ENCODE measurements at regions not wholly inside any gene's neighbourhood (a gene's known extent, or its start where the extent isn't known, plus 50 kb on each side); places are given as distances from the start of the nearest gene placed in this dataset.

DNA sequence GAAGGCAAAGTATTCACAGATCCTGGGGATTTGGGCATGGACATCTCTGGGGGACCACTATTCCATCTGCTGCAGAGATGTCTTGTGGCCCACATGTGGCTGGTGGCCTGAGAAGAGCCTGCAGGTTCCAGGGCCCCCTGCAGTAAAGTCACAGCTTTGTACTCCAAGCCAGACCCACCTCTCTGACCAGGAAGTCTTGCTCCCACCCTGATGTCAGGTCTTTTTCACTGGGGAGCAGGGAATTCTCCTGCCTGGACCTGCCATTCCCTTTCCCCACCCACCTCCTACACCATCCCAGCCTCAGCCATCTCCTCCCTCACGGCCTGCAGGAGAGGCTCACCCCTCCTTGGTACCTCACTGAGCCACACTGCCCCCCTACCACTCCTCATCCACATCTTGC lies 211.8 kb downstream of the SMAD2 start:
- Histone ChIP-seq H3K79me2 (ENCODE audit: control insufficient read depth, low read length) (no peaks in the 10 kb centered on the region), H3K36me3 (ENCODE audit: control insufficient read depth, low read length) (no peaks in the 10 kb centered on the region), H3K9me3 (ENCODE audit: control insufficient read depth, insufficient read depth, low read length) (no peaks in the 10 kb centered on the region), H3K4me3 (ENCODE audit: low read length) (no peak overlapping the region), H3K27me3 (ENCODE audit: control insufficient read depth, low read length) (no peaks in the 10 kb centered on the region), H3K9me2 (replicated peaks; ENCODE audit: control insufficient read depth, low read length) (no peaks in the 10 kb centered on the region), H3K4me2 (ENCODE audit: low read length) (no peak overlapping the region), H3F3A (ENCODE audit: control insufficient read depth, insufficient read depth) (no peaks in the 10 kb centered on the region), H3K4me1 (ENCODE audit: control insufficient read depth, low read length) (no peaks in the 10 kb centered on the region), H4K20me1 (ENCODE audit: control insufficient read depth, insufficient read depth, low read depth, low read length) (no peaks in the 10 kb centered on the region), H3K27ac (ENCODE audit: low read depth, low read length) (no peak overlapping the region)
- TF ChIP-seq EZH2phosphoT487 (IDR thresholded peaks at IDR 0.05; ENCODE audit: borderline replicate concordance, low read length) = no peak
- TF ChIP-seq, protein P1, sequence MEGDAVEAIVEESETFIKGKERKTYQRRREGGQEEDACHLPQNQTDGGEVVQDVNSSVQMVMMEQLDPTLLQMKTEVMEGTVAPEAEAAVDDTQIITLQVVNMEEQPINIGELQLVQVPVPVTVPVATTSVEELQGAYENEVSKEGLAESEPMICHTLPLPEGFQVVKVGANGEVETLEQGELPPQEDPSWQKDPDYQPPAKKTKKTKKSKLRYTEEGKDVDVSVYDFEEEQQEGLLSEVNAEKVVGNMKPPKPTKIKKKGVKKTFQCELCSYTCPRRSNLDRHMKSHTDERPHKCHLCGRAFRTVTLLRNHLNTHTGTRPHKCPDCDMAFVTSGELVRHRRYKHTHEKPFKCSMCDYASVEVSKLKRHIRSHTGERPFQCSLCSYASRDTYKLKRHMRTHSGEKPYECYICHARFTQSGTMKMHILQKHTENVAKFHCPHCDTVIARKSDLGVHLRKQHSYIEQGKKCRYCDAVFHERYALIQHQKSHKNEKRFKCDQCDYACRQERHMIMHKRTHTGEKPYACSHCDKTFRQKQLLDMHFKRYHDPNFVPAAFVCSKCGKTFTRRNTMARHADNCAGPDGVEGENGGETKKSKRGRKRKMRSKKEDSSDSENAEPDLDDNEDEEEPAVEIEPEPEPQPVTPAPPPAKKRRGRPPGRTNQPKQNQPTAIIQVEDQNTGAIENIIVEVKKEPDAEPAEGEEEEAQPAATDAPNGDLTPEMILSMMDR (IDR thresholded peaks at IDR 0.05; ENCODE audit: low read depth, low read length, poor library complexity, severe bottlenecking) = no peak

DNA sequence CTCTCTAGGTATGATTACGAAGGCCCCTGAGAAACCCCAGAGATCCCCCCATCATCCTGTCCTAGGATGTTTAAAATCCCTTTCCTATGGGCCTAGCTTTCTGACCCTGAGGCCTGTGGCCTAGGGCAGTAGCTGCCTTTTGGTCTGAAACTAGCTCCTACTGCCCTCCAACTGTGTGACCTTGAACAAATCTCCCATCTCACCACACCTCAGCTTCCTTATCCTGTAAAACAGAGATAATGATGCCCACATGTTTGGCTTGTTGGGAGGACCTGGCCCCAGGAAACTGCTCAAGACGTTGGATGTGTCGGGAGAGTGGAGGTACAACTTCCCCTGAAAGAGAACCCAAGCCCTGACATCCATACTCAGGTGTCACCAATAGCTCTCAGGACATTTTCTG lies 213.2 kb downstream of the SMAD2 start:
- no peaks in the 10 kb centered on the region for H3K27me3 ChIP-seq (ENCODE audit: control insufficient read depth, low read length)
- TF ChIP-seq, protein P1 (IDR thresholded peaks at IDR 0.05; ENCODE audit: low read depth, low read length, poor library complexity, severe bottlenecking) = no peak
- no peak for TF ChIP-seq EZH2phosphoT487 (IDR thresholded peaks at IDR 0.05; ENCODE audit: borderline replicate concordance, low read length)
- no peak overlapping the region for H3K27ac ChIP-seq (ENCODE audit: low read depth, low read length)
- H3K79me2 ChIP-seq (ENCODE audit: control insufficient read depth, low read length) = no peaks in the 10 kb centered on the region
- no peaks in the 10 kb centered on the region for H4K20me1 ChIP-seq (ENCODE audit: control insufficient read depth, insufficient read depth, low read depth, low read length)
- H3K9me3 ChIP-seq (ENCODE audit: control insufficient read depth, insufficient read depth, low read length) = no peaks in the 10 kb centered on the region
- no peaks in the 10 kb centered on the region for H3K9me2 ChIP-seq (replicated peaks; ENCODE audit: control insufficient read depth, low read length)
- H3F3A ChIP-seq (ENCODE audit: control insufficient read depth, insufficient read depth) = no peaks in the 10 kb centered on the region
- H3K4me2 ChIP-seq (ENCODE audit: low read length) = no peak overlapping the region
- no peak overlapping the region for H3K4me3 ChIP-seq (ENCODE audit: low read length)
- no peaks in the 10 kb centered on the region for H3K4me1 ChIP-seq (ENCODE audit: control insufficient read depth, low read length)
- no peaks in the 10 kb centered on the region for H3K36me3 ChIP-seq (ENCODE audit: control insufficient read depth, low read length)

DNA sequence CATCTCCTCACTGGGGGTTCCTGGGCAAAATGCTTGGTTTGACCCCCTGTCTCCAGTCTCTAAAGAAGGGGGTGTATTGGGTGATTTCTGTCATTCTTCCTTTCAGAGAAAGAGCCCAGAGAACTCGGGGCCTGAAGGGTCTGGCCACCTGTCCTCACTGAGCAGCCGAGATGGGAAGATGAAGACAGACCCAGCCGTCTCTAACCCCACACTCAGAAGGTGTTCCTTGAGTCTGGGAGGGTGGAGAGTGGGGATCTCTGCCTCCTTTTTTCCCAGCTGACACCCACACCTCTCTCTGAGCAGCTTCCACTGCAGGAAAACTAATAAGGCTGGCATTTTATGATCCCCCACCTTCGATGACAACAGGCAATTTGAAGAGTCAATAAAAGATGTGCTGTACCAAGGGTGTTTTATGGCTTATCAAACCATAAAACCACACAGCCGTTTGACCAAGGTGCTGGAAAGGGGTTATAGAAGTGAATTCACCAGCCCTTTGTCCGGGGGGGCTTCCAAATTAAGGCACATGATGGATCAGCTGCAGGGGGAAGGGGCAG lies 213.8 kb downstream of the SMAD2 start:
- Histone ChIP-seq H3K27me3 (ENCODE audit: control insufficient read depth, low read length) (no peaks in the 10 kb centered on the region), H3K36me3 (ENCODE audit: control insufficient read depth, low read length) (no peaks in the 10 kb centered on the region), H3K9me3 (ENCODE audit: control insufficient read depth, insufficient read depth, low read length) (no peaks in the 10 kb centered on the region), H3K27ac (ENCODE audit: low read depth, low read length) (no peak overlapping the region), H3K4me3 (ENCODE audit: low read length) (no peak overlapping the region), H3K9me2 (replicated peaks; ENCODE audit: control insufficient read depth, low read length) (no peaks in the 10 kb centered on the region), H3F3A (ENCODE audit: control insufficient read depth, insufficient read depth) (no peaks in the 10 kb centered on the region), H4K20me1 (ENCODE audit: control insufficient read depth, insufficient read depth, low read depth, low read length) (no peaks in the 10 kb centered on the region), H3K4me2 (ENCODE audit: low read length) (no peak overlapping the region), H3K79me2 (ENCODE audit: control insufficient read depth, low read length) (no peaks in the 10 kb centered on the region), H3K4me1 (ENCODE audit: control insufficient read depth, low read length) (no peaks in the 10 kb centered on the region)
- TF ChIP-seq, protein P1 (IDR thresholded peaks at IDR 0.05; ENCODE audit: low read depth, low read length, poor library complexity, severe bottlenecking) = no peak
- TF ChIP-seq EZH2phosphoT487 (IDR thresholded peaks at IDR 0.05; ENCODE audit: borderline replicate concordance, low read length) = no peak

All from DOHH2 (cell line).